Bone marrow (tissue), 2 donors: ENCODE measurements at regions not wholly inside any gene's neighbourhood (a gene's known extent, or its start where the extent isn't known, plus 50 kb on each side); places are given as distances from the start of the nearest gene placed in this dataset.
"Not testable (repeated sequence)": the region's sequence is repeated elsewhere in the genome, so short reads cannot be mapped to it uniquely, and the experiment has no call there.

Experiments used
- DNase-seq, 2 donors: peaks; one replicate each; lab custom pipeline; 2025; lab: John Stamatoyannopoulos, UW

DNA sequence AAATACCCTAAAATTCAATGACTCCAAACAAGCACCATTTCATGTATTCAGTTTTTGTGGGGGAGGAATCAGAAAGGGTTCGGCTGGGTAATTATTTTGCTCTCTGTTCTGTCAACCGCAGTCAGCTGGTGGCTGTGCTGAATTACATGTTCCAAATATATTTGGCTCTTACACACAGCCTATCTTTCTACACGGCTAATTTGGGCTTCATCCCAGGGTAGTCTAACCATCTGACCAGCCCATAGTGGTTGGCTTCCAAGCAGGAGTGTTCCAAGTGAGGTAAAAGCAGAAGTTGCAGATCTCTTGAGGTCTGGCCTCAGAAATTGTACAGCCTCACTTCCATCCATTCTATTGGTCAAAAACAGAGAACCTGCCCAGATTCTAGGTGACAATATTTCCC lies 760.8 kb upstream of the SEMA6D start:
- DNase-seq, result no peak

- no peak for DNase-seq
Measured at GRCh38 chr15:46956881-46957280, 760.4 kb upstream of the SEMA6D start.

- DNase-seq, result no peak
Measured at GRCh38 chr15:46960581-46960980, 756.7 kb upstream of the SEMA6D start.

- no peak for DNase-seq
Measured at GRCh38 chr15:46961795-46962194, 755.5 kb upstream of the SEMA6D start.

- not testable (repeated sequence) for DNase-seq
Measured at GRCh38 chr15:46988055-46988454, 729.2 kb upstream of the SEMA6D start.

GRCh38 chr15:46996359-46996758 lies 720.9 kb upstream of the SEMA6D start:
- no peak for DNase-seq

GRCh38 chr15:46997501-46997900 lies 719.8 kb upstream of the SEMA6D start:
- no peak for DNase-seq

- no peak for DNase-seq
Measured at GRCh38 chr15:47003568-47003967, 713.7 kb upstream of the SEMA6D start.

- no peak for DNase-seq
Measured at GRCh38 chr15:47013446-47013845, 703.9 kb upstream of the SEMA6D start.

GRCh38 chr15:47027322-47027946 lies 689.9 kb upstream of the SEMA6D start:
- no peak for DNase-seq

DNA sequence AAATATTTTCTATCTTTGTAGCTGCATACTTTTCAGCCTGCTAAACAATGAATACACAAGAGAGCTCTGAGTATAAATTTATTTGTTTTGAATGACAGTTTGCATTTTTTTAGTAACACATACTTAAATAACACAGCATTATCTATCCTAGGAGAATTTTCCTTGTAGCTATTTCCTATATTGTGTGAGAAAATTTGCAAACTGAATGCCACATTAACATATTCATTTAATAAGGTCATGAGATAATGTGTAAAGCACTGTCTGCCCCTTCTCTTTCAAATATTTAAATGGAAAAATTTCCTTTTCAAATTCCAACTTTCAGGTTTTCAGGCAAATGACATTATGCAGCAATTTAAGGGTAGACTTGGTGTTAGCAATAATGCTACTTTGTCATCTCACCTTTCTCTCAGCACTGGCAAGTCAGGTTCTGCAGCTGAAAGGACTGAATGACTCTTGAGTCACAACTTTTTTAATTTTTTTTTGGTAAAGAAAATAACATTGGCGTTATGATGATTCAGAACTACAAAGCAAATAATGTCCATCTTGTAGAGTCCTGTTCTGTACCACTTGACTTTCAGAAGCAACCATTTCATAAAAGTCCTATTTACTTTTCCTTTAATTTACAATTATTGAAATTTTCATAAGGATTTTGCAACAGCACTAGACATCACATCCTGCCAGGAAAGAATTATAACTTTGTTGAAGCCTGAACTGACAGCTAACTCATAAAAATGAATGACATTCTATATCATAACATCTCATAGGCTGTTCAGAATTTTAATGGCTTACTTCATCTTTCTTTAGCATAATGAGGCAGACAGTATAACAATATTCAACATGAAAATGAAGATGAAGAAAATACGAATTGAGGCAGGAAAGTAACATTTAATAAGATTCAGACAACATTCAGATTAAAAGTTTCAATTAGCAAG lies 681.6 kb upstream of the SEMA6D start:
- no peak for DNase-seq

GRCh38 chr15:47037003-47037402 lies 680.3 kb upstream of the SEMA6D start:
- no peak for DNase-seq

GRCh38 chr15:47039225-47039624 lies 678.1 kb upstream of the SEMA6D start:
- DNase-seq, result no peak

- DNase-seq, result no peak
Measured at GRCh38 chr15:47041301-47041700, 676.0 kb upstream of the SEMA6D start.

DNA sequence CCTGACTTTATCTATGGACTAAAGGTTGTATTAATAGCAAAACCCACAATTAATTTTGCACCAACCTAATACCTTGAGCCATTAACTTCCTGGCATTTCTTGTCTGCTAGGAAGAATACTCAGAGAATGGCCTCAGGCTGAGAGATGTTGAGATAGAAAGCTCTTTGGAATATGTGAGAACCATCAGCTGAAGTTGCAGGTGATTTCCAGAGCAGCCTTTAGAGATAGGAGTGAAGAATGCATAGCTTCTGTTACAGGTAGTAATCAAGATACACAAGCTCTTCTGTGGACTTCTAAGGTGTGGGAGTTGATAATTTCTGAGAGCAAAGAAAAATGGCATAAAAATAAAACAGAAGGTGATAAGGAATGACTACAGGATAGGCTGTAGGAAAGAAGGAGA lies 669.3 kb upstream of the SEMA6D start:
- DNase-seq, result not testable (repeated sequence)

- no peak for DNase-seq
Measured at GRCh38 chr15:47066392-47066791, 650.9 kb upstream of the SEMA6D start.

DNA sequence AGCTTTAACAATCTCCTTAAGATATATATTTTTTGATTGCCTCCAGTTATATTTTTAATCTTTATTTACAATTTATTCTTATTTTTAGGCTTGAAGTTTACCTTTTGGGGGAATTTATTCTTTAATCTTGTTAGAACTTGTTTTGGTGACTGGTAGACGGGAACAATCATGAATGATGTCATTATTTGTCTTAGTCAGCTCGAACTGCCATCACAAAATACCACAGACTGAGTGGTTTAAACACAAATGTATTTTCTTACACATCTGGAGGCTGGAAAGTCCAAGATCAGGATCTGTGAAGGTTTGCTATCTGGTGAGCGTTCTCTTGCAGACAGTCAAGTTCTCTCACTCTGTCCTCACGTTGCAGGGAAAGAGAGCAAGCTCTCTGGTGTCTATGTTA lies 639.5 kb upstream of the SEMA6D start:
- DNase-seq, result not testable (repeated sequence)

DNA sequence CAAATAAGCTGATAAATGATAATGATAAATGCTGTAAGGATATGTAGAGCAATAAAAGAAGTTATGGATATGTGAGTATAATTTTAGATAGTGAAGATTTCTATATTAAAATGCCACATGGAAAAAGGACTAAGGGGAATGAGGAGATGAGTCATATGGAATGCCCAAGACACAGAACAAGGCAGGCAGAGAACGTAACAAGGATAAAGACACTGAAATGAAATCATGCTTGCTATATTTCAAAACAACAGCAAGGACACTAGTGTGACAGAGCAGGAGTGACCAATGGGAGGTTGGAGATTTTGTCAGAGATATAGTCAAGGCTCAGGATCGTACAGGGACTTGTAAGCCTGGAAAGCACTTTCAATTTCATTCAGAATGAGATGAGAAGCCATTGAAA lies 621.5 kb upstream of the SEMA6D start:
- no peak for DNase-seq

DNA sequence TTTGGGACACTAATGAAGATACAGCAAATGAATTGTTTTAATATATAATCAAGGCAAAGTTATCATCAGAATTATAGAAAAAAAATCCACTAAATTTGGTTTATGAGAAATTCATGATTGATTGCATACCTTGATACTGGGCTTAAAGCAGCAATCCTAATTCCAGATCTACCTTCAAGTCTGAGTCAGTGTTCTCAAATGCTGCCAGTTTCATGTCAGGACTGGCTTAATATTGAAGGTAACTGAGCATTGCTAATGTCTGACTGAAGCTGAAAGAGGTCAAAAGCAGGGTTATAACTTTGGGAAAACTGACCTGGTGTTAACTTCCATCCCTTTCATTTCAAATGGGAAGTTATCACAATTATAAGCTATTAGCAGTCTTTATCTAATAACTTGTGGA lies 618.8 kb upstream of the SEMA6D start:
- not testable (repeated sequence) for DNase-seq

GRCh38 chr15:47099801-47100200 lies 617.5 kb upstream of the SEMA6D start:
- not testable (repeated sequence) for DNase-seq

- DNase-seq, result not testable (repeated sequence)
Measured at GRCh38 chr15:47108800-47109199, 608.5 kb upstream of the SEMA6D start.

DNA sequence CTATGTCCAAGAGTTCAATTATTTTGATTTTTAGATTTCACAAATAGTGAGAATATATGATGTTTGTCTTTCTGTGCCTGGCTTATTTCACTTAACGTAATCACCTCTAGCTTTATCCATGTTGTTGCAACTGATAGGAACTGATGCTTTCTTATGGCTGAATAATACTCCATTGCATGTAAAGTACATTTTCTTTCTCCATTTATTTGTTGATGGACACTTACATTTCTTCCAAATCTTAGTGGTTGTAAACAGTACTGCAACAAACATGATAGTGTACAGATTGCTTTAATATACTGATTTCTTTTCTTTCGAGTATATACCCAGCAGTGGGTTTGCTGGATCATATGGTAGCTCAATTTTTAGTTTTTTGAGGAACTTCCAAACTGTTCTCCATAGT lies 600.6 kb upstream of the SEMA6D start:
- DNase-seq, result no peak

DNA sequence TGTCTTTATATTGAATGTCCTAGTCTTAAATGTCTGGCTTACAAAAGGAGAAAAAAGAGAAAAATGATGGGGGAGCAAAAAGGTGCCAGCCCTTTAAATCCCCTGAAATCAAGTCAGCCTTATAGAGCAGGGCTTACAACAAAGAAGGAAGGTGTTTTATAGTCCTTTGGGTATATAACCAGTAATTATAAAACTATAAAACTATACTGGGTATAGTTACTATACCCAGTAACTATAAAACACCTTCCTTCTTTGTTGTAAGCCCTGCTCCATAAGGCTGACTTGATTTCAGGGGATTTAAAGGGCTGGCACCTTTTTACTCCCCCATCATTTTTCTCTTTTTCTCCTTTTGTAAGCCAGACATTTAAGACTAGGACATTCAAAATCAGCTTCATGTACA lies 598.0 kb upstream of the SEMA6D start:
- no peak for DNase-seq
